ENCODE measurements at regions not wholly inside any gene's neighbourhood (a gene's known extent, or its start where the extent isn't known, plus 50 kb on each side); places are given as distances from the start of the nearest gene placed in this dataset.

- H3K9me3 ChIP-seq, result no peaks in the 10 kb centered on the region
- H3K4me3 ChIP-seq, result no peak overlapping the region
- no peaks in the 10 kb centered on the region for H3K36me3 ChIP-seq
- no peaks in the 10 kb centered on the region for H3K4me1 ChIP-seq
- no peaks in the 10 kb centered on the region for H3K27me3 ChIP-seq
- no peak overlapping the region for H3K27ac ChIP-seq
- DNase-seq (ENCODE audit: extremely low spot score in 2 of 2), result no peak
- intact Hi-C loops (cut with DNase I), result no loop called here
- TF ChIP-seq POLR2AphosphoS5 (IDR thresholded peaks at IDR 0.05; ENCODE audit: insufficient read depth in 1 of 2, low read depth in 1 of 2) (no peak), POLR2A (IDR thresholded peaks at IDR 0.05) (no peak), CTCF (IDR thresholded peaks at IDR 0.05) (no peak)
Observed at GRCh38 chr5:33161421-33161820, 279.3 kb upstream of the TARS1 start.

- H3K27me3 ChIP-seq, result no peaks in the 10 kb centered on the region
- H3K9me3 ChIP-seq, result no peaks in the 10 kb centered on the region
- no peak overlapping the region for H3K4me3 ChIP-seq
- no peak for DNase-seq (ENCODE audit: extremely low spot score in 2 of 2)
- intact Hi-C loops (cut with DNase I), result no loop called here
- TF ChIP-seq POLR2A (IDR thresholded peaks at IDR 0.05) (no peak), CTCF (IDR thresholded peaks at IDR 0.05) (no peak), POLR2AphosphoS5 (IDR thresholded peaks at IDR 0.05; ENCODE audit: insufficient read depth in 1 of 2, low read depth in 1 of 2) (no peak)
- no peaks in the 10 kb centered on the region for H3K4me1 ChIP-seq
- no peaks in the 10 kb centered on the region for H3K36me3 ChIP-seq
- no peak overlapping the region for H3K27ac ChIP-seq
Observed at GRCh38 chr5:33162057-33162456, 278.7 kb upstream of the TARS1 start.

GRCh38 chr5:33166522-33166921 lies 274.2 kb upstream of the TARS1 start:
- Histone ChIP-seq H3K9me3 (peaks cover 3% of the 10 kb centered on the region), H3K4me3 (no peak overlapping the region), H3K4me1 (no peaks in the 10 kb centered on the region), H3K27me3 (no peaks in the 10 kb centered on the region), H3K27ac (no peak overlapping the region), H3K36me3 (no peaks in the 10 kb centered on the region)
- intact Hi-C loops (cut with DNase I), result no loop called here
- DNase-seq (ENCODE audit: extremely low spot score in 2 of 2), result no peak
- TF ChIP-seq POLR2A (IDR thresholded peaks at IDR 0.05), result no peak
- TF ChIP-seq CTCF (IDR thresholded peaks at IDR 0.05), result no peak
- TF ChIP-seq POLR2AphosphoS5 (IDR thresholded peaks at IDR 0.05; ENCODE audit: insufficient read depth in 1 of 2, low read depth in 1 of 2), result no peak

- H3K27me3 ChIP-seq, result no peaks in the 10 kb centered on the region
- DNase-seq (ENCODE audit: extremely low spot score in 2 of 2), result no peak
- H3K9me3 ChIP-seq, result peaks cover 3% of the 10 kb centered on the region
- intact Hi-C loops (cut with DNase I), result no loop called here
- H3K36me3 ChIP-seq, result no peaks in the 10 kb centered on the region
- no peak overlapping the region for H3K4me3 ChIP-seq
- H3K4me1 ChIP-seq, result no peaks in the 10 kb centered on the region
- no peak for TF ChIP-seq POLR2A (IDR thresholded peaks at IDR 0.05)
- no peak for TF ChIP-seq POLR2AphosphoS5 (IDR thresholded peaks at IDR 0.05; ENCODE audit: insufficient read depth in 1 of 2, low read depth in 1 of 2)
- no peak for TF ChIP-seq CTCF (IDR thresholded peaks at IDR 0.05)
- H3K27ac ChIP-seq, result no peak overlapping the region
Observed at GRCh38 chr5:33166948-33167347, 273.8 kb upstream of the TARS1 start.

GRCh38 chr5:33167541-33167940 lies 273.2 kb upstream of the TARS1 start:
- intact Hi-C loops (cut with DNase I), result no loop called here
- H3K9me3 ChIP-seq, result peaks cover 3% of the 10 kb centered on the region
- TF ChIP-seq CTCF (IDR thresholded peaks at IDR 0.05) (no peak), POLR2AphosphoS5 (IDR thresholded peaks at IDR 0.05; ENCODE audit: insufficient read depth in 1 of 2, low read depth in 1 of 2) (no peak), POLR2A (IDR thresholded peaks at IDR 0.05) (no peak)
- no peak overlapping the region for H3K4me3 ChIP-seq
- no peak overlapping the region for H3K27ac ChIP-seq
- no peaks in the 10 kb centered on the region for H3K4me1 ChIP-seq
- no peaks in the 10 kb centered on the region for H3K36me3 ChIP-seq
- H3K27me3 ChIP-seq, result no peaks in the 10 kb centered on the region
- no peak for DNase-seq (ENCODE audit: extremely low spot score in 2 of 2)

Data from vagina (tissue), 2 donors.